GM12872 (cell line): ENCODE measurements at regions not wholly inside any gene's neighbourhood (a gene's known extent, or its start where the extent isn't known, plus 50 kb on each side); places are given as distances from the start of the nearest gene placed in this dataset.

Experiments
- TF ChIP-seq, protein P1 (sequence below): IDR thresholded peaks from 3 replicates; pipeline ENCODE4 v1.5.1; 2011; ENCODE audit warnings: low read depth, mild to moderate bottlenecking, low read length, moderate library complexity; ENCODE audit not compliant: insufficient read depth

DNA sequence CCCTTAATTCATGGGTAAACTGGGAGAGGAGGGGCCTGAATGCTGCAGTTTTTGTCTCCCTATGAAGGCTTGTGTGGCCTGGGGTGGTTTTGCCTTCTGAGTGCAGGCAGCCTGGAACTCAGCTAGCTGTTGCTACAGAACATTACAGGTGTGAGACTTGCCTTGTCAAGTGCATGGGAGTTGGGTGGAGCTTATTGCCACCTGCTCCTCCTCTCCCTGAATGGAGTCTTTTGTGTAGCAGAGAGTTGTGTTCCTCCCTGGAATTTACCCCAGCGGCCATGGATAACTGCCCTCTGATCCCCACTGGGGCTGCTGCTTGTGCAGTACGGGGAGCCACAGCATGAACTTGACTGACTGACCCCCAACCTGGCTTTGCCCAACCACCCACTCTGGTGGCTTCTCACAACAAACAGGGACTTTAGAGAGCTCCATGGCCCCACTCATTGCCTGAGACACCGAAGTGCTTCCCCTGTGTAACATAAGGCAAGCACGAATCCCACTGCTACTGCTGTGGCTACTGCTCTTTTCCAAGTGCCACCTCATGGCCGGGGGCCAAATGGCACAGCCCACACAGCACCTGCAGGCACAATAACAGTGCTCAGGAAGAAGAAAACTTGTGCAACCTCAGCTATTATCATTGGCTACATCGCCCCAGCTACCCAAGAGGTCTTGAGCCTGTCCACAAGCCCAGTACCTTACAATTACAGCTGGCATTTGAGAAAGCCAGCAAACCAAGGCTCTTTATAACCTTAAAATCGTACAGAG, 942.9 kb downstream of the CDH18 start:
- TF ChIP-seq, protein P1, sequence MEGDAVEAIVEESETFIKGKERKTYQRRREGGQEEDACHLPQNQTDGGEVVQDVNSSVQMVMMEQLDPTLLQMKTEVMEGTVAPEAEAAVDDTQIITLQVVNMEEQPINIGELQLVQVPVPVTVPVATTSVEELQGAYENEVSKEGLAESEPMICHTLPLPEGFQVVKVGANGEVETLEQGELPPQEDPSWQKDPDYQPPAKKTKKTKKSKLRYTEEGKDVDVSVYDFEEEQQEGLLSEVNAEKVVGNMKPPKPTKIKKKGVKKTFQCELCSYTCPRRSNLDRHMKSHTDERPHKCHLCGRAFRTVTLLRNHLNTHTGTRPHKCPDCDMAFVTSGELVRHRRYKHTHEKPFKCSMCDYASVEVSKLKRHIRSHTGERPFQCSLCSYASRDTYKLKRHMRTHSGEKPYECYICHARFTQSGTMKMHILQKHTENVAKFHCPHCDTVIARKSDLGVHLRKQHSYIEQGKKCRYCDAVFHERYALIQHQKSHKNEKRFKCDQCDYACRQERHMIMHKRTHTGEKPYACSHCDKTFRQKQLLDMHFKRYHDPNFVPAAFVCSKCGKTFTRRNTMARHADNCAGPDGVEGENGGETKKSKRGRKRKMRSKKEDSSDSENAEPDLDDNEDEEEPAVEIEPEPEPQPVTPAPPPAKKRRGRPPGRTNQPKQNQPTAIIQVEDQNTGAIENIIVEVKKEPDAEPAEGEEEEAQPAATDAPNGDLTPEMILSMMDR = no peak

DNA sequence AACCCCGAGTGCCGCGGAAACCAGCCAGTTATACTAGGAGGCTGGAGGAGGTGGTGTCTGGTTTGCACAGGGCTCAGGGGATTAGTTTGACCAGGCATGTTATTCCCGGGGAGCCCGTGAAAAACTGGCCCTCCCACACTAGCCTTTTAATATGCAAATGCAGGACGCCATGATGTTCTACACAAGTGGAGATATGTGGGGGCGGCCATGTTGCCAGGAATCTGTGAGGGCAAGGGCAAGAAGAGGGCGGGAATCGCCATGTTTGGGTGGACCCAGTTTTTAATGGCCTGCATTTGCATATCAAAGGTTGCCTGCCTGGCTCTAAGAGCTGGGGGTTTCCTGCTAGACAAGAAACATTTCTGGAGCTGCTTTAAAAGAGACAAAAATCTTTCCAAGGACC, 940.7 kb downstream of the CDH18 start:
- TF ChIP-seq, protein P1 = no peak

DNA sequence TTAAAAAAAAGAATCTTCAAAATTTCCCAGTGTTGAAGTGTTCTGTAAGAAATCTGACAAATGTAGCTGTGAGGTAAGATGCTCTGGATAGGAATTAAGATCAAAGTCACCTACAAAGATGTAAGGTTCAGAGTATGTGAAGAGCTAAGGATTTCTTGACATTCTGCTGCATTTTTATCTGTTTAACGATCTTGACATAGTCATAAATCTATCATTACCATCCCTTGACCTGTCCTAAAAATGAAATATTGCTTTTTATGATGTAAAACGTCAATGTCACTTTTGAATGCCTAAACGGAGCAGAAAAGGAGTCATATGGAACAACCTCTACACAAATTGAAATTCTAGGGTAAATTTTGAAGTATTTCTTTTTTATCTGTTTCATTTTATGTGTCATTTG, 939.3 kb downstream of the CDH18 start:
- TF ChIP-seq, protein P1 = no peak

DNA sequence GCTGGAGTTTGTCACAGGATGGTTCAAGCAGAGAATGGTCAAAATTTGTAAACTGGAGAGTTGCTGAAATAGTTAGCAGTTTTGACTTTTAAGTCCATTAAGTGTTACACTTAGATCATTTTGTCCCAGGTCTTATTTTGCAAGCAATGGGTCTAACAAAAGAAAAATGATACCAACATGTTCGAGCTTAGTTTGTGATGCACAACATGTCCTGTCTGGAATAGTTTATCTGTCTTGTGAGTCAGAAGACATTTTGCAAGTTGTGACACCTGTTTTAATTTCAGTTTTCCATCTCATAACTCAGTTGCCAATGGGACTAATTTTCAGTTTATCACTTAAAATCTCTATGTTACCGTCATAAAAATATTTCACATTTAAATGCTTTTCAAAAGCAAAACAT, 929.8 kb downstream of the CDH18 start:
- TF ChIP-seq, protein P1 = no peak

DNA sequence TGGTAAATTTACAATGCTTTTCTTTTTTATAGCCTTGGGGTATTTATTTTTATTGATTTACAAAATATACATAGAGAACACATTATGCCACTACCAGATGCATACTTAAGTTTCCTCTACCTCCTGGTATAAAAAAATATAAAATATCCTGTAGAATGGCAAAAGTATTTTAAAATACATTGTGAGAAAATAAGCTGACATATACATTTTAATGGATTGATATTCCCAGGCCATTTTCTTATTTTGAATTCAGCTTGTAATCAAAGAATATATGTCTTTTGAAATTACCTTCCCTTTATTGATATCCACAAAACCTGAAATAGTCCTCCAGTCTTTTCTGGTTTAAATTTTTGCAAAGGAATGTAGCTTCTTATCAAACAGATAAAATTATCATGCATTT, 923.9 kb downstream of the CDH18 start:
- TF ChIP-seq, protein P1 = no peak

DNA sequence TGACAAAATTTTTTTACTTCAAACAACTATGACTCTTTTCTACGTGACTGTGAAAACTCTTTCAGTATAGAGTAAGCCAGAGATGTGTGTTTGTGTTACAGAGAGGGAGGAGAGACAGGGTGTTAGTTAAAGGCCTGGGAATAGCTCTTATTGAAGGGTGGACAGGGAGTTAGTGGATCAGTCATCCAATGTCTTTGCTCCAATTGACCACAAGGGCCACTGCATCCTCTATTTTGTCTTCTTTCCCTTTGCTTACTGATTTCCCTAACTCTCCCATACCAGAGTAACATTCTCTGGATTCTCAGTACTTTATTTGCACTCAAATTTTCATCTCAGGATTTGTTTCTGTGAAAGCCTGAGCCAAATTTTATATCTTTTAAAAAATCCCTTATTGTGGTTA, 920.3 kb downstream of the CDH18 start:
- TF ChIP-seq, protein P1 = no peak

DNA sequence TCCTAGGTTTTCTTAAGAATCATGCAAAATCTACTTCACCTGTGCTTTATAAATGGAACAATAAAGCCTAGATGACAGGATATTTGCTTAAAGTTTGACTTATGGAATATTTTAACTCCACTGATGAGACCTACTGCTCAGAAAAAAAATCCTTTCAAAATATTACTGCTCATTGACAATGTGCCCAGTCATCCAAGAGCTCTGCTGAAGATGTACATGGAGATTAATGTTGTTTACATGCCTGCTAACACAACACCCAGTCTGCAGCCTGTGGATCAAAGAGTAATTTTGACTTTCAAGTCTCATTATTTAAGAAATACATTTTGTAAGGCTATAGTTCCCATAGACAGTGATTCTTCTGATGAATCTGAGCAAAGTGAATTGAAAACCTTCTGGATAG, 889.6 kb downstream of the CDH18 start:
- TF ChIP-seq, protein P1 = no peak
